Fibroblast of the aortic adventitia (primary cell): ENCODE measurements at regions not wholly inside any gene's neighbourhood (a gene's known extent, or its start where the extent isn't known, plus 50 kb on each side); places are given as distances from the start of the nearest gene placed in this dataset.

Experiments
- DNase-seq: peaks from one replicate; pipeline ENCODE4 v3.0.0-alpha.2; 2010; ENCODE audit warnings: low read depth
- H3K4me3 ChIP-seq: 2 replicates; pipeline ENCODE4 v1.5.1; 2011; ENCODE audit warnings: low read depth, mild to moderate bottlenecking, control low read depth, low read length, moderate library complexity
- CTCF ChIP-seq: IDR thresholded peaks from 2 replicates; pipeline ENCODE4 v1.5.1; 2011; ENCODE audit warnings: mild to moderate bottlenecking, low read length, control low read depth, inconsistent platforms; ENCODE audit not compliant: insufficient read depth

- TF ChIP-seq CTCF: no peak
- DNase-seq: no peak
- no peak overlapping the region for H3K4me3 ChIP-seq
Observed at GRCh38 chr10:44512431-44513022, 127.6 kb upstream of the CXCL12 start.

GRCh38 chr10:44513591-44513990, 128.7 kb upstream of the CXCL12 start:
- H3K4me3 ChIP-seq: no peak overlapping the region
- peak; percentile 40 for TF ChIP-seq CTCF
- peak; percentile 63 for DNase-seq

GRCh38 chr10:44516891-44517290, 132.0 kb upstream of the CXCL12 start:
- no peak for DNase-seq
- no peak for TF ChIP-seq CTCF
- H3K4me3 ChIP-seq: no peak overlapping the region

GRCh38 chr10:44517635-44518034, 132.7 kb upstream of the CXCL12 start:
- H3K4me3 ChIP-seq: no peak overlapping the region
- DNase-seq: no peak
- no peak for TF ChIP-seq CTCF

- TF ChIP-seq CTCF: no peak
- H3K4me3 ChIP-seq: no peak overlapping the region
- no peak for DNase-seq
Observed at GRCh38 chr10:44519361-44519760, 134.5 kb upstream of the CXCL12 start.

GRCh38 chr10:44520651-44521050, 135.8 kb upstream of the CXCL12 start:
- TF ChIP-seq CTCF: no peak
- no peak overlapping the region for H3K4me3 ChIP-seq

GRCh38 chr10:44539178-44539577, 154.3 kb upstream of the CXCL12 start:
- no peak overlapping the region for H3K4me3 ChIP-seq
- TF ChIP-seq CTCF: no peak
- DNase-seq: no peak

More at GRCh38 chr10:44520651-44521050, 135.8 kb upstream of the CXCL12 start:
- DNase-seq: peak; percentile 30
